Kidney (tissue), 13 donors: ENCODE measurements at regions not wholly inside any gene's neighbourhood (a gene's known extent, or its start where the extent isn't known, plus 50 kb on each side); places are given as distances from the start of the nearest gene placed in this dataset.
"Not testable (repeated sequence)": the region's sequence is repeated elsewhere in the genome, so short reads cannot be mapped to it uniquely, and the experiment has no call there.

Source experiments
- DNase-seq, 5 donors: peaks; one replicate each; pipeline ENCODE4 v3.0.0-alpha.2; 2013 to 2020
- FAIRE-seq: peaks from 2 replicates; lab custom pipeline; 2012; peaks lifted over from hg19 to GRCh38; lab: Jason Lieb, UNC
- H3K27ac ChIP-seq, 2 donors: one replicate each; pipeline ENCODE4 v1.7.0; 2013; ENCODE audit warnings: low read depth in 2 of 2, low read length in 2 of 2, inconsistent platforms in 1 of 2
- H3K27me3 ChIP-seq: one replicate; pipeline ENCODE4 v1.7.1; 2013; ENCODE audit warnings: low read length, inconsistent platforms; ENCODE audit not compliant: control insufficient read depth, insufficient read depth
- H3K36me3 ChIP-seq, 3 donors: one replicate each; pipeline versions ENCODE4 v1.7.0 to v1.7.1; 2013; ENCODE audit warnings: low read length in 3 of 3, control low read depth in 1 of 3, inconsistent platforms in 1 of 3; ENCODE audit not compliant: insufficient read depth in 3 of 3, control insufficient read depth in 2 of 3
- H3K4me1 ChIP-seq, 3 donors: one replicate each; pipeline versions ENCODE4 v1.7.0 to v1.7.1; 2013; ENCODE audit warnings: low read length in 3 of 3, inconsistent platforms in 1 of 3, low read depth in 1 of 3; ENCODE audit not compliant: control insufficient read depth in 2 of 3, insufficient read depth in 2 of 3
- H3K4me3 ChIP-seq, 3 donors: one replicate each; pipeline versions ENCODE4 v1.7.0 to v1.8.1; 2013; ENCODE audit warnings: low read length in 3 of 3, control low read depth in 1 of 3, inconsistent platforms in 1 of 3
- H3K9ac ChIP-seq, 3 donors: one replicate each; pipeline versions ENCODE4 v1.7.0 to v1.7.1; 2013; ENCODE audit warnings: low read length in 3 of 3, control low read depth in 1 of 3, inconsistent platforms in 1 of 3
- H3K9me3 ChIP-seq, 3 donors: one replicate each; pipeline versions ENCODE4 v1.7.0 to v1.7.1; 2013; ENCODE audit warnings: low read length in 3 of 3, control low read depth in 1 of 3, inconsistent platforms in 1 of 3; ENCODE audit not compliant: control insufficient read depth in 2 of 3, insufficient read depth in 1 of 3
- CTCF ChIP-seq: IDR thresholded peaks from 3 replicates; pipeline ENCODE4 v1.5.1; 2012; ENCODE audit warnings: mild to moderate bottlenecking, moderate library complexity, borderline replicate concordance; ENCODE audit not compliant: insufficient read depth; ENCODE audit errors: extremely low read depth
- intact Hi-C: fragments of 100-400 bp; cut with DNase I; formaldehyde crosslinking; loops from one replicate; pipeline ENCODE4 v1.11.1; 2022
- donor health status: control.
- donor health status: control.
- donor health status: control.
- donor health status: control.
- donor health status: control.
- donor health status: DM: yes; HTN: yes; CAD: no.
- donor health status: Normal renal cell carcinoma (clear cell type).

DNA sequence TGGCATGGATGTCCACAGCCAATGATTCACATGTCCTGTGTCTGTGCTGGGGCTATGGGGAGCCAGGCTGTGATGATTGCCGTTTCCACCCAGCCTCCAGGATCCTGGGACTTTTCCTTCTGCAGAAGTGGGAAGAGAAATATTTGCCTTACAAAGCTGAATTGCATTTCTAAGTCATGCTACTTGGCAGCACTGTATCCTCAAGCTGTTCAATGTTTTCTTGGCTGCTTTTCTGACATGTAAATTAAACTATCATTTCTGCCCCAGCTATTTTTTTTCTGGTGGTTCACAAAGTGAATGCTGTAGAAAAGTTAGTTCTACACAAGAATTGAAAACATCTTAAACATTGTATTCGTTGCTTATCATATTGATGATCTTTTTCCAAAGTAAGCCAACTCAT is 51.9 kb upstream of the TCERG1L start:
- no peaks in the 10 kb centered on the region for H3K4me1 ChIP-seq
- no peaks in the 10 kb centered on the region for H3K27me3 ChIP-seq
- intact Hi-C loops = no loop called here
- no peak overlapping the region for H3K4me3 ChIP-seq
- no peak for TF ChIP-seq CTCF
- H3K27ac ChIP-seq = no peak overlapping the region
- peak in 1 of 5 donors; percentile 52 for DNase-seq
- no peak for FAIRE-seq
- no peak overlapping the region for H3K9ac ChIP-seq
- H3K9me3 ChIP-seq = peaks cover 0 to 8% (median 0%) of the 10 kb centered on the region in 3 donors
- no peaks in the 10 kb centered on the region for H3K36me3 ChIP-seq

GRCh38 chr10:131371571-131371970 is 60.0 kb upstream of the TCERG1L start:
- no peaks in the 10 kb centered on the region for H3K27me3 ChIP-seq
- DNase-seq = no peak

DNA sequence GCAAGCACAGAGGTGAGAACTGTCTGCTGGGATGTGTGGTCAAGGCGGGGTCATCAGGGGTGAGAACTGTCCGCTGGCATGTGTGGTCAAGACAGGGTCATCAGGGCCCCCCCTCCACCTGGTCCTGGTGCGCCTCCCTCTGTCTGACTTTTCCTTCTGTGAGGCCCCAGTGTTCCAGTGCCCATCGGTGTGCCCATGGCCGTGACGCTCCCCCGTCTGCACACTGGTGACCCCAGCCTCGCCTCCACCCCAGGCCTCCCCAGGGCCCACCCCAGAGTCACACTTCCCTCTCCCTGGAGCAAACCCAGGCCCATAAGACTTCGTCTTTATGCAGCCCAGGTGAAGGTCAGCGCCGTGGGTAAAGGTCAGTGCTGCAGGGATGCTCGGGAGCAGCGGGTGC is 70.1 kb upstream of the TCERG1L start:
- TF ChIP-seq CTCF = no peak
- Histone ChIP-seq H3K4me3 (no peak overlapping the region), H3K27ac (no peak overlapping the region), H3K4me1 (no peaks in the 10 kb centered on the region), H3K36me3 (no peaks in the 10 kb centered on the region), H3K27me3 (no peaks in the 10 kb centered on the region), H3K9ac (no peak overlapping the region), H3K9me3 (no peaks in the 10 kb centered on the region)
- FAIRE-seq (no peak), DNase-seq (no peak)
- intact Hi-C loops = no loop called here

More at GRCh38 chr10:131371571-131371970, 60.0 kb upstream of the TCERG1L start:
- H3K9ac ChIP-seq = no peak overlapping the region
- intact Hi-C loops = no loop called here
- FAIRE-seq = no peak
- TF ChIP-seq CTCF = no peak
- no peaks in the 10 kb centered on the region for H3K4me1 ChIP-seq
- H3K9me3 ChIP-seq = peaks cover 0 to 15% (median 0%) of the 10 kb centered on the region in 3 donors
- no peak overlapping the region for H3K4me3 ChIP-seq
- H3K36me3 ChIP-seq = no peaks in the 10 kb centered on the region
- H3K27ac ChIP-seq = no peak overlapping the region

DNA sequence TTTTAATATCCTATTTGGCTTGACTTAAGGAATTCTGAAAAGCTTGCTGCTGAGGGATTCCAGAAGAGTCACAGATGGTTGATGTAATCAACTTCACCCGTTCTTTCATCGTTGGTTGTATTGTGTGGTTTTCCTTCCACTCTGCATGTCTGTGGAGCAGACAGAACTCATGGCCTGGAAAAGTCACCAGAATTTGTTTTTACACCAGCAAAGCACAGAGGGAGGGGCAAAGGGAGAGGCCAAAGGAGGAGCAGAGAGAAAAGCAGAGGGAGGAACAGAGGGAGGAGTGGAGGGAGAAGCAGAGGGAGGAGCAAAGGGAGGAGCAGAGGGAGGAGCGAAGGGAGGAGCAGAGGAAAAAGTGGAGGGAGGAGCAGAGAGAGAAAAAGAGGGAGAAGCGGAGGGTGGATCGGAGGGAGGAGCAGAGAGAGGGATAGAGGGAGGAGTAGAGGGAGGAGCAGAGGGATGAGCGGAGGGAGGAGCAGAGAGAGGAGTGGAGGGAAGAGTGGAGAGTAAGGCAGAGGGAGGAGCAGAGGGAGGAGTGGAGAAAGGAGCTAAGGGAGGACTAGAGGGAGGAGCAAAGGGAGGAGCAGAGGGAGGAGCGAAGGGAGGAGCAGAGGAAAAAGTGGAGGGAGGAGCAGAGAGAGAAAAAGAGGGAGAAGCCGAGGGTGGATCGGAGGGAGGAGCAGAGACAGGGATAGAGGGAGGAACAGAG is 73.8 kb upstream of the TCERG1L start:
- H3K4me1 ChIP-seq, H3K9ac ChIP-seq, H3K36me3 ChIP-seq, H3K27me3 ChIP-seq, intact Hi-C loops, H3K27ac ChIP-seq, H3K9me3 ChIP-seq, FAIRE-seq, H3K4me3 ChIP-seq: not testable (repeated sequence)
- DNase-seq = peak in 3 of 5 donors; percentile 28 to 81 (median 38)
